ENCODE measurements at regions not wholly inside any gene's neighbourhood (a gene's known extent, or its start where the extent isn't known, plus 50 kb on each side); places are given as distances from the start of the nearest gene placed in this dataset.

DNA sequence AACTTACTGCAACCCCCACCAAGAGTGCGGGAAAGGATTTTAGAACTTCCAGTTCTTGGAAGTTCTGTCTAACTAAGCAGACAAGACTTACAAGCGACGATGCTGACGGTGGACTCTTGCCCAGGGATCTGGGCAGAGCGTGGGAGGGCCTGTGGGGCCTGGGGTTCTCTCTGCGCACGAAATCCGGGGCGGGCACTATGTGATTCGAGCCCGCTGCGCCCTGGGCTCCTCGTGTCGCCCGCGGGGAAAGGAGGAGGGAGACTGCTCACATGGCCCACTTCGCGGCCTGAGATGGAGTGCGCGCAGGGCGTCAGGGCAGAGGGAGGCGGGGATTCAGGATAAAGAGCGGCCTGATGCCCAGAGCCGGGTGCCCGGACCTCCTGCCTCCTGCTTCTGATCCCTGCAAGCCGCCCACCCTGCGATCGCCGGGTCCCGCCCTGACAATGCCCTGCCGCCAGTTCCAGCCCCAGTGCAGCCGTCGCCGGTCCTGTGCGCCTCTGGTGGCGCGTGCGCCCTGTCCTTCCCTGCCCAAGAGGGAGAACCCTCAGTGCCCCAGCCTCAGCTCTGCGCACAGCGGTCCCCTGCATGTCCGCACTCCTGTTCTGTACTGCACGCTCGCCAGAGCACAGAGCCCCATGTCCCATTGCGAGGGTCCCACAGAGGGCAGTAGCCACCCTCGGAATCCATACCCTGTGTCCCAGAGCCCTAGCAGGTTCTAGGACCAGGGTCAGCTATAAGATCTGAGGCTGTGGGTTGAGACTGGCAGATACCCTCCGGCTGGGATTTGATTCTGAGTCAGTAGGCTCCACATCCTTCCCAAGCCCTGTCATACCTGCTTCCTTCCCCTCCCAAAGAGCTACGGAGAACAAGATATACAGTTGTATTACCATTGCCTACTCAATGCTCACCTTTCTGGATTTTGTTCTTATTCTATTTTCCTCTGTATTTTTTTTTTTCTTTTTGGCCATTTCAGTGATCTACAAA lies 99.4 kb upstream of the TMEM106B start:
- H3K27ac ChIP-seq = no peak overlapping the region
- TF ChIP-seq CTCF (conservative IDR thresholded peaks at IDR 0.05; ENCODE audit: low read depth, low read length) = no peak
- no peak overlapping the region for H3K4me3 ChIP-seq (IDR thresholded peaks at IDR 0.05; ENCODE audit: insufficient read depth, low read depth, low read length)
- H3K4me2 ChIP-seq = no peak overlapping the region
- H3K79me2 ChIP-seq (ENCODE audit: insufficient read depth, low read depth) = no peaks in the 10 kb centered on the region
- no peaks in the 10 kb centered on the region for H3K27me3 ChIP-seq (ENCODE audit: insufficient read depth, low read depth)
- no peak overlapping the region for H2AFZ ChIP-seq (ENCODE audit: low read depth)
- no peaks in the 10 kb centered on the region for H4K20me1 ChIP-seq (ENCODE audit: insufficient read depth)
- no peaks in the 10 kb centered on the region for H3K36me3 ChIP-seq (ENCODE audit: insufficient read depth)
- no peak overlapping the region for H3K9ac ChIP-seq
- no peaks in the 10 kb centered on the region for H3K4me1 ChIP-seq (ENCODE audit: low read depth, poor library complexity, severe bottlenecking)

- Histone ChIP-seq H3K4me1 (ENCODE audit: low read depth, poor library complexity, severe bottlenecking) (no peaks in the 10 kb centered on the region), H3K27me3 (ENCODE audit: insufficient read depth, low read depth) (no peaks in the 10 kb centered on the region), H3K9ac (no peak overlapping the region), H2AFZ (ENCODE audit: low read depth) (no peak overlapping the region), H3K4me3 (IDR thresholded peaks at IDR 0.05; ENCODE audit: insufficient read depth, low read depth, low read length) (no peak overlapping the region), H3K4me2 (no peak overlapping the region), H3K79me2 (ENCODE audit: insufficient read depth, low read depth) (no peaks in the 10 kb centered on the region), H3K27ac (no peak overlapping the region), H4K20me1 (ENCODE audit: insufficient read depth) (no peaks in the 10 kb centered on the region), H3K36me3 (ENCODE audit: insufficient read depth) (no peaks in the 10 kb centered on the region)
- TF ChIP-seq CTCF (conservative IDR thresholded peaks at IDR 0.05; ENCODE audit: low read depth, low read length) = no peak
These were observed 93.9 kb upstream of the TMEM106B start for GRCh38 chr7:12117170-12117569.

DNA sequence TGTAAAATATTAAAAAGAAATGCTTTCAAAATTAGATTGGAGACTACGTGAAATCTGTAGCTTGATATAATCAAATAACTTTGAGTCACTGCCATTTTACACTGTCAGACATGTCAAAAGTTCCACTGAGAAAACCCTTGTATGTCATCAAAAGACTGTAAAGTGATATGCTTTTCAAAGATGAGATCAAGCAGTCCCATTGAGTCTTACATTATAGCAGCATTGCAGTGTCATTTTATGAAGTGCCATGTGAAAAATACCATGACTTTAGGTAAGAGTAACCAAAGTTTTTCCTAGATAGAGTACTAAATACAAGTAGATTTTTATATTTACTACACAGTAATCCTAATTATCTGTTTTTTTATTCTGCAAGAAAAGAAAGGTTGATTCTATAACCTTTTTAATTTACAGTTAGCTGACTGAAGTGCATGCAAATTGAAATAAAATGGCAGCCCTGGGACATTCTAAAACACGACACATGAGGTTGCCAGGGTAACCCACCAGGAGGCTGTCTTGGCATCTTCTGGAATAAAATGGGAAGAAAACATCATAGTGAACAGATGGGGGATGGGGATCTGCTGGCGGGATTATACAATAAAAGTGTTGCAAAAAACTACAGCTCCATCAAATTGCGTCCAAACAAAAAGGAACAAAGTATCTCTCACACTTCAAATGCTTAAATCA lies 91.3 kb upstream of the TMEM106B start:
- no peaks in the 10 kb centered on the region for H4K20me1 ChIP-seq (ENCODE audit: insufficient read depth)
- TF ChIP-seq CTCF (conservative IDR thresholded peaks at IDR 0.05; ENCODE audit: low read depth, low read length) = no peak
- no peaks in the 10 kb centered on the region for H3K79me2 ChIP-seq (ENCODE audit: insufficient read depth, low read depth)
- no peak overlapping the region for H3K4me2 ChIP-seq
- no peak overlapping the region for H3K9ac ChIP-seq
- no peaks in the 10 kb centered on the region for H3K27me3 ChIP-seq (ENCODE audit: insufficient read depth, low read depth)
- H3K27ac ChIP-seq = no peak overlapping the region
- no peak overlapping the region for H2AFZ ChIP-seq (ENCODE audit: low read depth)
- H3K36me3 ChIP-seq (ENCODE audit: insufficient read depth) = no peaks in the 10 kb centered on the region
- no peaks in the 10 kb centered on the region for H3K4me1 ChIP-seq (ENCODE audit: low read depth, poor library complexity, severe bottlenecking)
- no peak overlapping the region for H3K4me3 ChIP-seq (IDR thresholded peaks at IDR 0.05; ENCODE audit: insufficient read depth, low read depth, low read length)

- Histone ChIP-seq H4K20me1 (ENCODE audit: insufficient read depth) (no peaks in the 10 kb centered on the region), H3K9ac (no peak overlapping the region), H3K4me1 (ENCODE audit: low read depth, poor library complexity, severe bottlenecking) (no peaks in the 10 kb centered on the region), H3K36me3 (ENCODE audit: insufficient read depth) (no peaks in the 10 kb centered on the region), H3K4me2 (no peak overlapping the region), H3K4me3 (IDR thresholded peaks at IDR 0.05; ENCODE audit: insufficient read depth, low read depth, low read length) (no peak overlapping the region), H2AFZ (ENCODE audit: low read depth) (no peak overlapping the region), H3K27me3 (ENCODE audit: insufficient read depth, low read depth) (no peaks in the 10 kb centered on the region), H3K27ac (no peak overlapping the region), H3K79me2 (ENCODE audit: insufficient read depth, low read depth) (no peaks in the 10 kb centered on the region)
- no peak for TF ChIP-seq CTCF (conservative IDR thresholded peaks at IDR 0.05; ENCODE audit: low read depth, low read length)
These were observed 90.5 kb upstream of the TMEM106B start for GRCh38 chr7:12120632-12121031.

Data from KMS-11 (cell line).